Pancreas (tissue), 10 donors: ENCODE measurements at regions not wholly inside any gene's neighbourhood (a gene's known extent, or its start where the extent isn't known, plus 50 kb on each side); places are given as distances from the start of the nearest gene placed in this dataset.
A peak's percentile ranks its signal among the peaks of the same experiment; 100 is the strongest.

ENCODE experiments used
- ATAC-seq, 4 donors: fragments of 200-7000 bp; cut with Tn5 transposase; one replicate each; pipeline versions ENCODE4 v1.8.0 to v1.9.1; 2020; ENCODE audit warnings: mild to moderate bottlenecking in 4 of 4, moderate library complexity in 4 of 4
- DNase-seq, 6 donors: peaks; one replicate each; pipeline ENCODE4 v3.0.0-alpha.2; 2020
- FAIRE-seq: peaks from 2 replicates; lab custom pipeline; 2012; peaks lifted over from hg19 to GRCh38; lab: Jason Lieb, UNC
- H3K27ac ChIP-seq, 4 donors: fragments of 200-600 bp; sonication (generic); 1 replicate in 3 of 4; 2 replicates in 1 of 4; pipeline versions ENCODE4 v1.5.0 to v1.8.0; 2020
- H3K27me3 ChIP-seq, 4 donors: fragments of 200-600 bp; one replicate each; pipeline ENCODE4 v1.8.0; 2021
- H3K36me3 ChIP-seq, 3 donors: fragments of 200-600 bp; sonication (generic) in 1 of 3; one replicate each; pipeline versions ENCODE4 v1.5.0 to v1.8.0; 2020 to 2021
- H3K4me1 ChIP-seq, 3 donors: fragments of 200-600 bp; one replicate each; pipeline ENCODE4 v1.8.0; 2021
- H3K4me3 ChIP-seq, 4 donors: fragments of 200-600 bp; sonication (generic) in 2 of 4; one replicate each; pipeline versions ENCODE4 v1.5.0 to v1.8.0; 2020 to 2021
- H3K9me3 ChIP-seq, 4 donors: fragments of 200-600 bp; one replicate each; pipeline ENCODE4 v1.8.0; 2021
- CTCF ChIP-seq, 4 donors: fragments of 200-600 bp; sonication (generic) in 3 of 4; IDR thresholded peaks; one replicate each; pipeline versions ENCODE4 v1.5.0 to v1.8.0; 2021; ENCODE audit warnings: antibody characterized with exemption in 4 of 4
- WGBS, 2 donors: extraction: QIAGEN DNeasy Blood & Tissue Kit; methylation state at CpG; one replicate each; pipeline ENCODE4 v1.1.7; 2013; 5-methylcytosine and 5-hydroxymethylcytosine counted together
- intact Hi-C, 3 donors: fragments of 100-400 bp; cut with DNase I; formaldehyde crosslinking; loops; one replicate each; pipeline versions ENCODE4 v1.11.1 to v1.14.2; 2022
- donor health status: healthy with polysubstance abuse.
- donor health status: DM: no; HTN: no; CAD: no; lungs with moderate emphysema.
- donor health status: DM: no; HTN: no; CAD: no.
- donor health status: control.
- donor health status: control.
- donor health status: Bipolar disorder and iron deficiency.
- donor health status: DM: yes; HTN: yes; CAD: no.
- donor health status: DM: no; HTN: no; CAD: no.
- donor health status: DM: no; HTN: no; CAD: no.
- donor health status: DM: yes; HTN: yes; CAD: no.

GRCh38 chr2:65553504-65554074, 121.2 kb upstream of the SPRED2 start:
- no peak overlapping the region for H3K4me3 ChIP-seq
- ATAC-seq (peak in 1 of 4 donors; percentile 23), DNase-seq (no peak), FAIRE-seq (no peak)
- no peaks in the 10 kb centered on the region for H3K4me1 ChIP-seq
- H3K27me3 ChIP-seq, result no peaks in the 10 kb centered on the region
- 54 to 60% methylated on average over 10 of the region's 10 CpGs for WGBS, 2 donors
- no peak for TF ChIP-seq CTCF (IDR thresholded peaks at IDR 0.05)
- H3K27ac ChIP-seq, result no peak overlapping the region
- no peaks in the 10 kb centered on the region for H3K36me3 ChIP-seq
- no peaks in the 10 kb centered on the region for H3K9me3 ChIP-seq
- intact Hi-C loops, result loop anchor here in 2 of 3 donors (10.0 kb wide), 2 partner anchors 119 to 289 kb away; partner anchors contain the start of gene SPRED2 (in 1 of the 2)

DNA sequence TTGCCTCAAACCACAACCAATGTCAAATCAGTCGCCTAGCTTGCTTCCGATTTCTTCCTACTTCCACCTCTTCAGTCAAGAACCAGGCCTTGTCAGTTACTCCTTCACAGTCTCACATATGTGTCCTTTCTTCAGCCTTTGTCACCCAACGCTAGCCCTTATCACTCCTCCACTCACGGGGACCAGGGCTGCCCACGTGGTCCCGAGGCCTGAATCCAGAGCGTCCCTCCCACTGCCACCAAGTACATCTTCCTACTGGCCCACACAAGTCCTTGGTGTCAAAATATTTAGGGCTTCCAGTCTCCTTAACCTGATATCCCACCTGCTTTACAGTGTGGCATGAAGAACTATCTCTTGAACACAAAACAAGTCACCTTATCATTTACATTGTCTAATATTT, 119.1 kb upstream of the SPRED2 start:
- WGBS, 2 donors, result 73 to 79% methylated on average over 7 of the region's 7 CpGs
- Histone ChIP-seq H3K27ac (no peak overlapping the region), H3K27me3 (no peaks in the 10 kb centered on the region), H3K36me3 (no peaks in the 10 kb centered on the region), H3K4me1 (no peaks in the 10 kb centered on the region), H3K9me3 (no peaks in the 10 kb centered on the region), H3K4me3 (no peak overlapping the region)
- TF ChIP-seq CTCF (IDR thresholded peaks at IDR 0.05), result no peak
- no peak for FAIRE-seq
- intact Hi-C loops, result loop anchor here in 2 of 3 donors (10.0 kb wide), 2 partner anchors 117 to 287 kb away; partner anchors contain the start of gene SPRED2 (in 1 of the 2)
- DNase-seq, result no peak
- ATAC-seq, result no peak

GRCh38 chr2:65550246-65550645, 117.8 kb upstream of the SPRED2 start:
- H3K9me3 ChIP-seq, result no peaks in the 10 kb centered on the region
- H3K36me3 ChIP-seq, result no peaks in the 10 kb centered on the region
- H3K4me3 ChIP-seq, result no peak overlapping the region
- 62 to 65% methylated on average over 7 of the region's 7 CpGs for WGBS, 2 donors
- intact Hi-C loops, result loop anchor here in 2 of 3 donors (10.0 kb wide), 2 partner anchors 115 to 285 kb away; partner anchors contain the start of gene SPRED2 (in 1 of the 2)
- no peak overlapping the region for H3K27ac ChIP-seq
- no peak for ATAC-seq
- no peak for FAIRE-seq
- TF ChIP-seq CTCF (IDR thresholded peaks at IDR 0.05), result no peak
- no peaks in the 10 kb centered on the region for H3K4me1 ChIP-seq
- no peaks in the 10 kb centered on the region for H3K27me3 ChIP-seq
- DNase-seq, result no peak

DNA sequence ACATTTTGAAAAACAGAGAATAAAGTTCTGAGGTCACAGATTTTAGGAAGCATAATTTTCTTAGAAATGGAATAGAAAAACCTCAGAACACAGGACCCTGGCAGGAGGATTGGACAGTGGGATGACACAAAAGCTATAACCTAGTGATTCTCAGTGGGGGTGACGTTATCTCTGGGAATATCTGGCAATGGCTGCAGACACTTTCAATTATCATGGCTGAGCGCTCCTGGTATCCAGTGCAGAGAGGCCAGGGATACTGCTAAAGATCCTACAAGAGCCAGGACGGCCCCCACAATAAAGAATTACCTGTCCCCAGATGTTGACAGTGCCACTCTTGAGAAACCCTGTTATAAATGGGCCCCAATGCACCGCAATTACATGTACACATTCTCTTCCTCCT, 117.2 kb upstream of the SPRED2 start:
- Histone ChIP-seq H3K36me3 (no peaks in the 10 kb centered on the region), H3K9me3 (no peaks in the 10 kb centered on the region), H3K27ac (no peak overlapping the region), H3K4me1 (no peaks in the 10 kb centered on the region), H3K27me3 (no peaks in the 10 kb centered on the region), H3K4me3 (no peak overlapping the region)
- no peak for ATAC-seq
- 88 to 91% methylated on average over 4 of the region's 4 CpGs for WGBS, 2 donors
- no peak for DNase-seq
- no peak for FAIRE-seq
- no peak for TF ChIP-seq CTCF (IDR thresholded peaks at IDR 0.05)
- intact Hi-C loops, result loop anchor here (5.0 to 10.0 kb wide), 3 partner anchors 115 to 285 kb away; partner anchors contain the start of gene SPRED2 (in 1 of the 3)

GRCh38 chr2:65549257-65549627, 116.8 kb upstream of the SPRED2 start:
- WGBS, 2 donors, result 94 to 96% methylated on average over 3 of the region's 3 CpGs
- no peak for FAIRE-seq

More at GRCh38 chr2:65549257-65549627, 116.8 kb upstream of the SPRED2 start:
- intact Hi-C loops, result loop anchor here in 1 of 3 donors (5.0 kb wide), 1 partner anchor 282 kb away; no protein-coding TSS in a partner anchor
- H3K9me3 ChIP-seq, result no peaks in the 10 kb centered on the region
- H3K27me3 ChIP-seq, result no peaks in the 10 kb centered on the region
- H3K4me3 ChIP-seq, result no peak overlapping the region
- ATAC-seq, result no peak
- TF ChIP-seq CTCF (IDR thresholded peaks at IDR 0.05), result no peak
- H3K36me3 ChIP-seq, result no peaks in the 10 kb centered on the region
- H3K27ac ChIP-seq, result no peak overlapping the region
- no peaks in the 10 kb centered on the region for H3K4me1 ChIP-seq
- no peak for DNase-seq
